ENCODE measurements at regions not wholly inside any gene's neighbourhood (a gene's known extent, or its start where the extent isn't known, plus 50 kb on each side); places are given as distances from the start of the nearest gene placed in this dataset.

DNA sequence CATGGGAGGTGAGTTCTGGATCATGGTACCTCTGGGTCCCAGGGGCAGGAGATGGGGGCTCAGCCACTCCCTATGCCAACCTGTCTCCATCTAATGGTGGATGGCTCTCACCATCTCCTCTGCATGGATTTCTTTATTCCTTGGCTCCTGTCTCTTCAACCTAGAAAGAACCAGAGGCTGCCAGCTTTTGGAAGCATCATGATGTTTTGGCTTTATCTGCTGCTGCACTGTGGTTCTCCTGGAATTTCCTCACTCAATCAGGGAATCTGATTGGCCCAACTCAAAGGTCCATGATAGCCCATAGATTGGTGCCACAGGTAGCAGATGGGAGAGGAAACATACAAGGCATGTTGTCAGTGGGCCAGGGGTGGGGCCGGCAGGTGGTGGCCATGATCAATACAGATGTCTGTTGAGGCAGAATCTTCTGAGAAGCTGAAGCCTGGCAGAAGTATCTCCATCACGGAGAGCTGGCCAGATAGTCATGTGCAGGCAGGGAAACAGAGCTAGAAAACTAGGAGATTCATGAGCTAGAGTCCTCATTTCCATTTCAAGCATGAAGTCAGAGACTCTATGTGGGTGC, 158.2 kb downstream of the MACROH2A1 start:
- TF ChIP-seq POLR2A (IDR thresholded peaks at IDR 0.05) = no peak
- TF ChIP-seq, protein P1, sequence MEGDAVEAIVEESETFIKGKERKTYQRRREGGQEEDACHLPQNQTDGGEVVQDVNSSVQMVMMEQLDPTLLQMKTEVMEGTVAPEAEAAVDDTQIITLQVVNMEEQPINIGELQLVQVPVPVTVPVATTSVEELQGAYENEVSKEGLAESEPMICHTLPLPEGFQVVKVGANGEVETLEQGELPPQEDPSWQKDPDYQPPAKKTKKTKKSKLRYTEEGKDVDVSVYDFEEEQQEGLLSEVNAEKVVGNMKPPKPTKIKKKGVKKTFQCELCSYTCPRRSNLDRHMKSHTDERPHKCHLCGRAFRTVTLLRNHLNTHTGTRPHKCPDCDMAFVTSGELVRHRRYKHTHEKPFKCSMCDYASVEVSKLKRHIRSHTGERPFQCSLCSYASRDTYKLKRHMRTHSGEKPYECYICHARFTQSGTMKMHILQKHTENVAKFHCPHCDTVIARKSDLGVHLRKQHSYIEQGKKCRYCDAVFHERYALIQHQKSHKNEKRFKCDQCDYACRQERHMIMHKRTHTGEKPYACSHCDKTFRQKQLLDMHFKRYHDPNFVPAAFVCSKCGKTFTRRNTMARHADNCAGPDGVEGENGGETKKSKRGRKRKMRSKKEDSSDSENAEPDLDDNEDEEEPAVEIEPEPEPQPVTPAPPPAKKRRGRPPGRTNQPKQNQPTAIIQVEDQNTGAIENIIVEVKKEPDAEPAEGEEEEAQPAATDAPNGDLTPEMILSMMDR (IDR thresholded peaks at IDR 0.05) = no peak
- 100% methylated on average over 1 of the region's 2 CpGs for WGBS (ENCODE audit: insufficient coverage, low coverage, low lambda C conversion rate, missing lambda C conversion rate)
- H3K27ac ChIP-seq = no peak overlapping the region
- intact Hi-C loops (cut with DNase I) = no loop called here
- DNase-seq (no peak), ATAC-seq (no peak)
- H3K9me3 ChIP-seq = no peaks in the 10 kb centered on the region
- no peaks in the 10 kb centered on the region for H3K27me3 ChIP-seq
- no peaks in the 10 kb centered on the region for H3K4me1 ChIP-seq
- H3K4me3 ChIP-seq = no peak overlapping the region
- H3K36me3 ChIP-seq = no peaks in the 10 kb centered on the region

DNA sequence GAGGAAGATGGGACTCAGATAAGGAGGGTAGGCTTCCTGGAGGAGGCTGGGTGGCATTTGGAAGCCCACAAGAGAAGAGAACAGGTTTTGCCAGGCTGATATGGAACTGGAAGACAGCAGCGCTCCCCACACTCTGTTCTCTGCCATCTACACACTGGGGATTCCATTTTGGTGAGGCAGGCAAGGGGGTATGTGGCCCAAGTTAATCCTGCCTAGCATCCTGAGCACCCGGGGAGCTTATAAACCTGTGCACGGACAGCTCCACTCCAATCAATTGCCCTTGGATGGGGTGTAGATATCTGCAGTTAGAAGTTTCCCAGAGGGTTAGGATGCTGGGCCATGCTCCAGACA, 158.8 kb downstream of the MACROH2A1 start:
- Histone ChIP-seq H3K9me3 (no peaks in the 10 kb centered on the region), H3K27ac (no peak overlapping the region), H3K36me3 (no peaks in the 10 kb centered on the region), H3K4me3 (no peak overlapping the region), H3K4me1 (no peaks in the 10 kb centered on the region), H3K27me3 (no peaks in the 10 kb centered on the region)
- intact Hi-C loops (cut with DNase I) = no loop called here
- DNase-seq (no peak), ATAC-seq (no peak)
- no CpG with 5 or more reads among the region's 3 CpGs for WGBS (ENCODE audit: insufficient coverage, low coverage, low lambda C conversion rate, missing lambda C conversion rate)
- no peak for TF ChIP-seq POLR2A (IDR thresholded peaks at IDR 0.05)

DNA sequence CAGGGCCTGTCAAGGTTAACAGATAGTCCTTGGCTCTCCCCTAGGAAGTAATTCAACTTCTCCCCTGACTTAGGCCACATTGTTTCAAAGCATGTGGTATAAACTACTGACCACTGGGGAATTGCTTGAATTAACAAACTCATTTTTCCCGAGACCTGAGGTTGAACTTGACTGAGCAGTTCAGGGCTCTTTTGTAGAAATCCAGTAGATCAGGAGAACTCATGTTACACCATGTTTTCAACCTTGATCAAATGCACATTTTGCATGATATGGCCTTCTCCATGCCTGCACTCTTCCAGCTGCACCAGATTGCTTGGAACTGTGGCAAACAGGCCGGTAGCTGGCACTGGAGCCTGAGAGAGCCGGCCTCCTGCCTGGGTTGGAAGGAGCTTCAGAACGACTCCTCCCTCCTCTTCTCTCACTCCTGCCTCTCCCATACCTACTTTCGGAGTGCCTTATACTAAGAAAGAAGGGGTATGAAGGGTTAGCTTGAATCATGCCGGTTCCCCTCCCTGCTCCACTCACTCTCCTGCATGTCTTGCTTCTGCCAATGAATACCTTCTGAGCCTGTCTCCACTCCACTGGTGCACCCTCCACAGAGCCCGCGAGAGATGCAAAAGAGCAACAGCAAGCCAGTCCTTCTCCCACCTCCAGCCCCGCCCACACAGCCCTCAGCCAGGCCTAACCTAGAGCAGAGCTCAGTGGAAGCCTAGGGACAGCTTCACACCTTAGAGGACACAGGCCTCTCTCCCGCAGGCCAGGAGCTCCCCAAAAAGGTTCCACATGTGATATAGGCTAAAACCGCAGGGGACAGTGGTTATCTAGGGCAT, 159.4 kb downstream of the MACROH2A1 start:
- ATAC-seq = no peak
- no peaks in the 10 kb centered on the region for H3K9me3 ChIP-seq
- peak in 1 of 3 donors; percentile 11 for DNase-seq
- intact Hi-C loops (cut with DNase I) = no loop called here
- no peaks in the 10 kb centered on the region for H3K4me1 ChIP-seq
- TF ChIP-seq, protein P1 (IDR thresholded peaks at IDR 0.05) = no peak
- TF ChIP-seq POLR2A (IDR thresholded peaks at IDR 0.05) = no peak
- no peak overlapping the region for H3K27ac ChIP-seq
- H3K27me3 ChIP-seq = no peaks in the 10 kb centered on the region
- H3K36me3 ChIP-seq = no peaks in the 10 kb centered on the region
- WGBS (ENCODE audit: insufficient coverage, low coverage, low lambda C conversion rate, missing lambda C conversion rate) = 74% methylated on average over 7 of the region's 11 CpGs
- no peak overlapping the region for H3K4me3 ChIP-seq

DNA sequence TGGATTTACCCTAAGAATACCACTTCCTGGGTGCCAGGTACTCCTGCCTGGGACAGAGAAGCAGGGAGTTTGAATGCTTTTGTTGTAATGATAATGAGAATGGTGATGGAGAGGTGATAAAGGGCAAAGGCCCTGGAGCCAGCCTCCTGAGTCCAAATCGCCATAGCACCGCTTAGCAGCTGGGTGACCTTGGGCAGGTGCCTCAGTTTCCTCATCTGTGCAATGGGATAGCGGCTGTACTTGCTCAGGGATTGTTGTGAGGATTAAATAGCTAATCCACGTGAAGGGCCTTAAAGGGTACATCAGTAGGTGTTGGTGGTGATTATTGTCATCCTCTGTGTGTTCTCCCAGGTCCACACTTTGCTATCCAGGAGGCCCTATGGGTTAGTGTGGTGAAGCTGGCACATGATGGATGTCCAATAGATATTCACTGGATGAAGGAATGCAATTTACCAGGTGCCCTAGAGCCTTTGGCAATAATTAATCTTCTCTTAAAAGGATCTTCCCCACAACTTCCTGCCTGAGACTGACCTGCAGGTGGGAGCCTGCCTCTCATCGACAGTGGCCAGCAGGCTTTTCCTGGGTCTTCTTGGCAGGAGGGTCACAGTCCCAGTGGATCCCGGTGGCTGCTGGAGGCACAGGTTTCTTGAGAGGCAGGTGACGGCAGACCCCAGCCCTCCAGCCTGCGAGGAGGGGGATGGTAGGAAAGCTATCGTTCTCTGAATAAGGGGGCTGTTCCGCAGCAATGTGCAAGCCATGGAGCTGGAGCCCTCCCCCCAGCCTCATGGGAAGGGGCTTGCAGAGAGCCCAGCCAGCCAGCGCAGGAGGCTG, 160.2 kb downstream of the MACROH2A1 start:
- no peak for ATAC-seq

More for the DNA sequence above, 160.2 kb downstream of the MACROH2A1 start:
- WGBS (ENCODE audit: insufficient coverage, low coverage, low lambda C conversion rate, missing lambda C conversion rate) = 33% methylated on average over 1 of the region's 11 CpGs
- TF ChIP-seq POLR2A (IDR thresholded peaks at IDR 0.05) = no peak
- TF ChIP-seq, protein P1 (IDR thresholded peaks at IDR 0.05) = no peak
- Histone ChIP-seq H3K27ac (no peak overlapping the region), H3K27me3 (no peaks in the 10 kb centered on the region), H3K4me3 (no peak overlapping the region), H3K9me3 (no peaks in the 10 kb centered on the region), H3K4me1 (no peaks in the 10 kb centered on the region), H3K36me3 (no peaks in the 10 kb centered on the region)
- DNase-seq = peak in 1 of 3 donors; percentile 36
- intact Hi-C loops (cut with DNase I) = no loop called here

All from right lobe of liver (tissue), 6 donors.